ENCODE measurements at regions not wholly inside any gene's neighbourhood (a gene's known extent, or its start where the extent isn't known, plus 50 kb on each side); places are given as distances from the start of the nearest gene placed in this dataset.

- DNase-seq: no peak
These were observed 423.0 kb downstream of the TCERG1L start for GRCh38 chr10:130888493-130888892.

GRCh38 chr10:130889240-130889639 is 422.3 kb downstream of the TCERG1L start:
- DNase-seq: no peak

GRCh38 chr10:130889780-130890179 is 421.7 kb downstream of the TCERG1L start:
- no peak for DNase-seq

- no peak for DNase-seq
These were observed 420.5 kb downstream of the TCERG1L start for GRCh38 chr10:130891066-130891465.

GRCh38 chr10:130894471-130894870 is 417.1 kb downstream of the TCERG1L start:
- DNase-seq: no peak

DNA sequence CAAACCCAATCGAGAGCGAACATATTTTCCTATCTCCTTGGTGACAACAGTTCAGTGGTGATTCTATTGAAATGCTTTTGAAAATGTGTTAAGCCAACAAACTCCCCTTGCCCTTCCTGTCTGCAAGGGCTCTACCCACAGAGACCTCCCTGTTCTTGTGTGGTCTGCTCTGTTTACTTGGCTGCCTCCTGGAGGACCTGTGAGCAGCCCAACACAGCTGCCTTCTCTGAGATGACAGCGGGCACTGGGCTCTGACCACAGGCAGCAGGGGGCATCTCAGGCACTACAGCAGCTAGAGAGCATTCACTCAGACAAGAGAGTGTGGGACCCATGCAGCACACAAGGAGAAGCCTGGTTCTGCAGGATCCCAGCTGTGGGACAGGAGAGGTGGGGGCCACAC is 416.4 kb downstream of the TCERG1L start:
- DNase-seq: no peak

- DNase-seq: no peak
These were observed 413.7 kb downstream of the TCERG1L start for GRCh38 chr10:130897815-130898214.

DNA sequence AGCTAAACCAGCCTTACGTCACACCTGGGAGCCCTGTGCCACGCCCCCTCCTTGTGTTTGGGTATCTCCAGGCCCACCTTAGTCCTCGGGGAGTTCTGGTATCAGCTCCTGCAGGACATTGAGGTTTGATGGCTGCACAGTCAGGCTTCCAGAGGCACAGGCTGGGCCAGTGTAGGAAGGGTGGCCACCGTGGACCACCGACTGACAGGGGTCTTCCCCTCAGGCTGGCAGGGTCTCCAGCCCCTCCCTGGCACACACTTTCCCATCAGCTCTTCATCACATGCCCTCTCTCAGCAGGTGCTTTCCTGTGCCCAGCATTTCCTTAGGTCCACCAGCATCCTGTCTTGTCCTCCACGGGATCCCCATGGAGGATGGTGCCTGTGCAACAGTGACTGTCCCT is 413.1 kb downstream of the TCERG1L start:
- DNase-seq: no peak

GRCh38 chr10:130899856-130900255 is 411.7 kb downstream of the TCERG1L start:
- no peak for DNase-seq

GRCh38 chr10:130900441-130901160 is 410.9 kb downstream of the TCERG1L start:
- DNase-seq: no peak

DNA sequence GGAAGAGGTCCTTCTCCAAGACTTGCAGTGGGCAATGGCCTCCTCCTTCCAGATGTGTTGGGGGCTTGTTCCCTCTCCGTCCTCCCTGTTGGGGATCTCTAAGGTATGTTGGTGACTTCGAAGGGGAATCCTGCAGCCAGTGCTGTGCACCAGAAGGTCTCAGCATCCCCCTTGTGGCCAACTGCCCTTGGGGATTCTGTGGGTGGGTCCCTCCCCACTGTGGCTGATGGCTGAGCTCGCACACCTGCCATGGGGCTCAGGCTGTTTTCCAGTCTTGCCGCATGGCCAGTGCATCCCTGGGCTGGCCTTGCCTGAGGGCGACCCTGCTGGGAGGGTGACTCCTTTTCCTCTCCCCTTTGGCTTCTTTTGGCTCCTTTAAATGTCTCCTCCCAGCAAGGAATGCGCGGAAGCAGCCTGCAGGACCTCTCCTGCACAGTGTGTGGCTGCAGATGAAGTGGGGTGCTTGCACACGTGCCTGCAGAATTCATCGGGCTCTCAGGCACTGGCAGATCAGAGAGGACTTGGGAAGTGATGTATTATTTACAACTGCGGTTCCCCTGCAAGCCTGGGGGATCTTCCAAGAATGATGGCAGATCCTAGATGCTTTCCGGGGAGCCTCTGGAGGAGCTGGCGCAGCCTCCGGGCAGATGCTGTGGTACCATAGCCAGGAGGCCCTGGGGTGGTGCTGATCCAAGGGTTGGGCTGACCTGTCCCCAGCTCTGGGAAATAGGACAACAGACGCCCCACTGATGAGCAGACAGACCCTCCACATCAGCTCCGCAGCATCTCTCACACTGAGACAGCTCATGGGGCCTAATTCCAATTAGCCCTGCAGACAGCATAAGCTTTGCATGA is 410.0 kb downstream of the TCERG1L start:
- DNase-seq: no peak

GRCh38 chr10:130902471-130902870 is 409.1 kb downstream of the TCERG1L start:
- no peak for DNase-seq

- DNase-seq: no peak
These were observed 408.6 kb downstream of the TCERG1L start for GRCh38 chr10:130902929-130903328.

DNA sequence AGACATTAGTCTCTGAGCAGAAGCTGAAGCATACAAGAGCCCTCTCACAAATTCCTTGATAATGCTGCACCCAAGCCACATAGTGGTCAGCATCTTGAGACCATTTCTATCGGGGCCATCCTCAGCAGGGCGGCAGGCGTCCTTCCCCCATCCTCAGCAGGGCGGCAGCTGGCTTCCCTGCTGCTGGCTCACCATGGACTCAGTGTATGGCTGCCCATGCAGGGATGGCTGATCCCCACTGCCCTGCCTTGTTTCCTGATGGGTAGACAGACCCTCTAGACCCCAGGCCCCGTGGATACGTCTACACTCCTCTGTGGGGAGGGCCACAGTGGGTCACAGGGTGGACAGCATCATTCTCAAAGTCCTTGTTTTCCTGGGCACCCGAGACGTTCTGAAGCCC is 406.8 kb downstream of the TCERG1L start:
- DNase-seq: no peak

GRCh38 chr10:130905386-130905785 is 406.1 kb downstream of the TCERG1L start:
- no peak for DNase-seq

- no peak for DNase-seq
These were observed 405.6 kb downstream of the TCERG1L start for GRCh38 chr10:130905921-130906320.

DNA sequence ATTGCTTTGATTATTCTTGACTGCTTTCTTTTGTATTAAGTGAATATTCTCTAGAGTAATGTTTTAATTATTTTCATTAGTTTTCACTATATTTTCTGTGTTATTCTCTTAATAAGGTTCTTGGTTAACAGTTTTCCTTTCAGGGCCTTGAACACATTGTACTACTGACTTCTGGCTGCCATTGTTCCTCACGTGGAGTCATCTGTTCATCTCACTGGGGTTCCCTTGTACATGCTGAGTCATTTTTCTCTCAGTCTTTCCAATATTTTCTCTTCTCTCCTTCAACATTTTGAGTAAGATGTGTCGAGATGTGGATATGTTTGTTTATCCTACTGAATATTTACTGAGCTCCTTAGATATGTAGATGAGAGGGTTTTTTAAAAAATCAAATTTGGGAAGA is 400.7 kb downstream of the TCERG1L start:
- DNase-seq: no peak

- no peak for DNase-seq
These were observed 397.7 kb downstream of the TCERG1L start for GRCh38 chr10:130913844-130914243.

- DNase-seq: no peak
These were observed 397.2 kb downstream of the TCERG1L start for GRCh38 chr10:130914367-130914766.

DNA sequence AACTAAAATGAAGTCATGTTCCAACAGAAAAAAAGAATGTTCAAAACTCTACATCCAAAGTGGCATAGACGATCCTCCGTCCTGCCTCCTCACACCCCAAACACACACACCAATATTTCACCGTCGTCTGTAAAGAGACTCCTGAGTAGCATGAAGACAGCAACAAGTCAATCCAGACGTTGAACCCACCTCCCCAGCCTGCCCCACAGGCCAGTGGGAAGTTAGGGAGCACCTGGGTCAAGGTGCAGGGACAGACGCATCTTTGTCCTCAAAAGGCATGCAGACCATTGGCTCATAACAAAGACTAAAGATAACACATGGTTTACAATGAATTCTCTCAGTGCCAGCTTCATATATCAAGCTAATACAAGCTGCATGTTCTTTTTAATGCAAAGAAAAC is 396.5 kb downstream of the TCERG1L start:
- no peak for DNase-seq

GRCh38 chr10:130921461-130921860 is 390.1 kb downstream of the TCERG1L start:
- no peak for DNase-seq

GRCh38 chr10:130921911-130922440 is 389.5 kb downstream of the TCERG1L start:
- no peak for DNase-seq

DNA sequence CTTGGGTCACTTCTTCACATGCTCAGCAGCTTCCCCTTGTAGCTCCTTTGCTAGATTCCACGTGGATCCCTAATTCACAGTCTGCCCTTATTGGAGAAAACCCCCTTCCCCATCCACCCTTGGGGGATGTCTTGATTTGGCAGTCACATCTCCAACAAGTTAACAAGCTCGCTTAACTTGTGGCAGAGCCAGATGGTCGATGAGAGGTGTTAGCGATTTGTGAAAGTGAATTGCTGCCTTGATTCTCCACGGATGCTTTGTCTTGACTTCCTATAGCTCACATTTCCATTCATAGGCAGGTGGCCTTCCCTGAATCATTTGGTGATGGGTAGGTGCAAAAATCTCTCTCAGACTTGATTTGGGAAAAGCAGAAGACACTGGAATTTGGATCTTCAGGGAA is 387.9 kb downstream of the TCERG1L start:
- DNase-seq: no peak

Data from effector CD8-positive, alpha-beta T cell (primary cell).